ENCODE measurements at regions not wholly inside any gene's neighbourhood (a gene's known extent, or its start where the extent isn't known, plus 50 kb on each side); places are given as distances from the start of the nearest gene placed in this dataset.

DNA sequence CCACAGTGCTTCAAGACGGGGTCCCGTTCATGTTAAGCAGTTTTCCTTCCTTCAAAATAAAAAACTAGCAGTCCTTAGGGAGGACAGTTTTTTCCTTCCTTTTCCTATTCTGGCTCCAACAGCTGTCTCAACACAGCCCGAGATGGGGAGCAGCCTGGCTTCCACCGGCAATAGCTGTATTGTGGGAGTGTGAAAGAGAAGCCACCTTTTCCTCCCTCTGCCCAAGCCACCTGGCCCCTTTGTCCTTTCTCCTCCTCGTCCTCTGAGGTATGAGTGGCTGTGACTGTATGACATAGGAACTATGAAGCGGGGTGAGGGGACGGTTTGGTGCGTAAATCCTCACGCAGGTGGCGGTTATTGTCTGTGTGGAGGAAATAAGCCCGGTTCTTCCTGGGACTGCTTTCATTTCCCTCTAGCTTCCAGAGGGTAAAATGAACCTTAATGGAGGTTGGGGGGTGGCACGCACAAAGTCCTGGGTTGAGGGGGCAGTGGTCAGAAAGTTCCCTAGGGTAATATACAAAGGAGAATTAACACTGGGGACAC is 292.0 kb upstream of the DMRT1 start:
- TF ChIP-seq RFX5 (IDR thresholded peaks at IDR 0.05; ENCODE audit: low read depth, low read length): no peak
- no peak for TF ChIP-seq MAFK (IDR thresholded peaks at IDR 0.05; ENCODE audit: low read depth, low read length)
- no peak for TF ChIP-seq CHD1 (IDR thresholded peaks at IDR 0.05; ENCODE audit: low read depth, low read length)
- no peak for TF ChIP-seq MAZ (IDR thresholded peaks at IDR 0.05; ENCODE audit: borderline replicate concordance, low read depth, low read length)
- no peak for TF ChIP-seq POLR2A (IDR thresholded peaks at IDR 0.05; ENCODE audit: low read depth, low read length)
- TF ChIP-seq, protein P1, sequence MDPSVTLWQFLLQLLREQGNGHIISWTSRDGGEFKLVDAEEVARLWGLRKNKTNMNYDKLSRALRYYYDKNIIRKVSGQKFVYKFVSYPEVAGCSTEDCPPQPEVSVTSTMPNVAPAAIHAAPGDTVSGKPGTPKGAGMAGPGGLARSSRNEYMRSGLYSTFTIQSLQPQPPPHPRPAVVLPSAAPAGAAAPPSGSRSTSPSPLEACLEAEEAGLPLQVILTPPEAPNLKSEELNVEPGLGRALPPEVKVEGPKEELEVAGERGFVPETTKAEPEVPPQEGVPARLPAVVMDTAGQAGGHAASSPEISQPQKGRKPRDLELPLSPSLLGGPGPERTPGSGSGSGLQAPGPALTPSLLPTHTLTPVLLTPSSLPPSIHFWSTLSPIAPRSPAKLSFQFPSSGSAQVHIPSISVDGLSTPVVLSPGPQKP (IDR thresholded peaks at IDR 0.05; ENCODE audit: borderline replicate concordance, low read depth, low read length): no peak
- TF ChIP-seq NFE2L2 (IDR thresholded peaks at IDR 0.05; ENCODE audit: low read depth, low read length): no peak
- TF ChIP-seq, protein P2, sequence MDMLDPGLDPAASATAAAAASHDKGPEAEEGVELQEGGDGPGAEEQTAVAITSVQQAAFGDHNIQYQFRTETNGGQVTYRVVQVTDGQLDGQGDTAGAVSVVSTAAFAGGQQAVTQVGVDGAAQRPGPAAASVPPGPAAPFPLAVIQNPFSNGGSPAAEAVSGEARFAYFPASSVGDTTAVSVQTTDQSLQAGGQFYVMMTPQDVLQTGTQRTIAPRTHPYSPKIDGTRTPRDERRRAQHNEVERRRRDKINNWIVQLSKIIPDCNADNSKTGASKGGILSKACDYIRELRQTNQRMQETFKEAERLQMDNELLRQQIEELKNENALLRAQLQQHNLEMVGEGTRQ (IDR thresholded peaks at IDR 0.05; ENCODE audit: low read depth, low read length): no peak
- no peak for TF ChIP-seq CEBPB (IDR thresholded peaks at IDR 0.05; ENCODE audit: low read depth, low read length)
- TF ChIP-seq RCOR1 (IDR thresholded peaks at IDR 0.05; ENCODE audit: insufficient replicate concordance, low read length): no peak
- TF ChIP-seq CTCF (conservative IDR thresholded peaks at IDR 0.05; ENCODE audit: low read depth, low read length): no peak
- TF ChIP-seq FOS (IDR thresholded peaks at IDR 0.05; ENCODE audit: low read depth, low read length): no peak
- TF ChIP-seq RAD21 (IDR thresholded peaks at IDR 0.05; ENCODE audit: low read length): no peak
- no peak for TF ChIP-seq BHLHE40 (IDR thresholded peaks at IDR 0.05; ENCODE audit: low read depth, low read length)
- no peak for TF ChIP-seq MXI1 (IDR thresholded peaks at IDR 0.05; ENCODE audit: borderline replicate concordance, low read depth, low read length)
- no peak for TF ChIP-seq SMC3 (IDR thresholded peaks at IDR 0.05; ENCODE audit: low read depth, low read length)
- CTCF ChIA-PET: no interaction called here
- no peak overlapping the region for H2AK9ac ChIP-seq (replicated peaks; ENCODE audit: low read depth, low read length, poor library complexity)
- no peaks in the 10 kb centered on the region for H3K9me3 ChIP-seq (ENCODE audit: control insufficient read depth, insufficient read depth, low read length)
- no peak overlapping the region for H3K14ac ChIP-seq (replicated peaks; ENCODE audit: low read depth, low read length)
- no peak overlapping the region for H4K91ac ChIP-seq (ENCODE audit: insufficient read depth, low read depth, low read length)
- intact Hi-C loops (cut with micrococcal nuclease): no loop called here
- no peaks in the 10 kb centered on the region for H3K79me1 ChIP-seq (ENCODE audit: low read depth in 1 of 2, low read length in 2 of 2)
- no peak overlapping the region for H3K4me2 ChIP-seq (ENCODE audit: low read depth, low read length)
- no peak overlapping the region for H3K9ac ChIP-seq (ENCODE audit: low read depth, low read length)
- BruUV-seq (replicated peaks): no TSS peak
- no peak overlapping the region for H2BK120ac ChIP-seq (ENCODE audit: low read depth, low read length)
- no peak overlapping the region for H3K4ac ChIP-seq (ENCODE audit: low read depth, low read length)
- H3K9me1 ChIP-seq (ENCODE audit: insufficient read depth, low read length): no peaks in the 10 kb centered on the region; the same call in 1 of the 2 replicates
- H3K23ac ChIP-seq (ENCODE audit: low read depth, low read length): no peak overlapping the region
- no peaks in the 10 kb centered on the region; the same call in none of the 2 replicates for H3K27me3 ChIP-seq (ENCODE audit: control insufficient read depth, insufficient read depth, low read length)
- no peak overlapping the region for H2BK20ac ChIP-seq (ENCODE audit: low read depth, low read length)
- H3K4me1 ChIP-seq (ENCODE audit: control insufficient read depth, insufficient read depth, low read length): no peaks in the 10 kb centered on the region
- H2BK5ac ChIP-seq (ENCODE audit: low read depth, low read length, poor library complexity, severe bottlenecking): no peak overlapping the region
- DNase-seq (no peak), ATAC-seq (ENCODE audit: low read depth) (no peak)
- no peak overlapping the region for H3K18ac ChIP-seq (ENCODE audit: low read depth, low read length)
- H4K20me1 ChIP-seq (ENCODE audit: insufficient read depth, low read length): no peaks in the 10 kb centered on the region
- no peak overlapping the region for H3K27ac ChIP-seq (ENCODE audit: insufficient read depth, low read length)
- dilution Hi-C loops (cut with HindIII; ENCODE audit: low sequenced_read_pairs, unreplicated experiment): no loop called here
- no peak overlapping the region for H2BK15ac ChIP-seq (ENCODE audit: low read depth, low read length)
- H4K8ac ChIP-seq (ENCODE audit: low read depth in 2 of 2, low read length in 2 of 2): no peak overlapping the region
- no peak overlapping the region for H3K4me3 ChIP-seq (ENCODE audit: insufficient read depth, low read depth, low read length)
- no peak overlapping the region for H4K5ac ChIP-seq (ENCODE audit: low read depth, low read length)
- POLR2A ChIA-PET (ENCODE audit: unreplicated experiment): no interaction called here
- in situ Hi-C loops (cut with MboI; ENCODE audit: low sequenced_read_pairs): no loop called here
- no peak overlapping the region for H2AFZ ChIP-seq (replicated peaks; ENCODE audit: low read length, poor library complexity)
- H3K36me3 ChIP-seq (ENCODE audit: control insufficient read depth, insufficient read depth, low read length): no peaks in the 10 kb centered on the region
- H3K56ac ChIP-seq (ENCODE audit: extremely low read depth, insufficient read depth, low read length): no peak overlapping the region
- WGBS, 2 experiments (ENCODE audit: extremely low coverage in 2 of 2, insufficient read length in 1 of 2): no CpG with 5 or more reads among the region's 12 CpGs
- H2AK5ac ChIP-seq (ENCODE audit: low read depth, low read length): no peak overlapping the region

Measured in IMR-90 (cell line).